ENCODE measurements at regions not wholly inside any gene's neighbourhood (a gene's known extent, or its start where the extent isn't known, plus 50 kb on each side); places are given as distances from the start of the nearest gene placed in this dataset.

GRCh38 chr9:109830545-109830944 is 50.5 kb downstream of the PALM2AKAP2 start:
- no peak overlapping the region for H3K4me3 ChIP-seq
- H3K9me3 ChIP-seq, result no peaks in the 10 kb centered on the region
- no peak overlapping the region for H3K27ac ChIP-seq
- H3K36me3 ChIP-seq, result no peaks in the 10 kb centered on the region
- no peak for DNase-seq
- ATAC-seq, result no peak
- H3K27me3 ChIP-seq, result no peaks in the 10 kb centered on the region
- TF ChIP-seq CTCF (IDR thresholded peaks at IDR 0.05), result no peak
- H3K4me1 ChIP-seq, result no peaks in the 10 kb centered on the region
- intact Hi-C loops (cut with DNase I), result no loop called here

DNA sequence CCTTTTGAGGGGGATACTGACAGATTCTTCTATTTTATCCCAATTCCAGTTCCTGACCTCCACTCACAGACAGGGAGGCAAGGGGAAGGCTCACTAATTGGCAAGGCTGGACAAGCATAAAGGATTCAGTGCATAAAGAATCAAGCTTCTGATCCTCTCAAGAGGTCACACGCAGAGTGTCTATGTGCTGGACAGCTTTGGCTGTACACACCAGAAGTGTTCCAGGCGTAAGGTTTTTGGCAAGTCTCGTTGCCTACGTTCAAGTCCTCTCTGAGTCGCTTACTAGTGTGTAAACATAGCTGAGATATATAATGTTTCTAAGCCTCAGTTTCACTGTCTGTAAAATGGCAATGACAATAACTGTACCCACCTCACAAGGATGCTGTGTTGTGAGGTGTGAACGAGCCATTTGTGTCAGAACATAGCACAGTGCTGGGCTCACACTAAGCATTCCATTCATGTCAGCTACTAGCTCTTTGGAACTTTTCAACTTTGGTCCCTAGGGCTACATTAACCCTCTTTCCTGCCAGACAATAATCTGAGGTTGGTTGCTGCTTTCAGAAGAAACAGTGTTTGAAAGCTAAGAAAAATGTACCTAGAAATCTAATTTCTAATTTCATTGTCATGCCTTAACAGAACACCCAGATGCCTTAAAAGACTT is 52.1 kb downstream of the PALM2AKAP2 start:
- no peaks in the 10 kb centered on the region for H3K9me3 ChIP-seq
- TF ChIP-seq CTCF (IDR thresholded peaks at IDR 0.05), result no peak
- intact Hi-C loops (cut with DNase I), result no loop called here
- no peak overlapping the region for H3K4me3 ChIP-seq
- H3K27ac ChIP-seq, result no peak overlapping the region
- DNase-seq (no peak), ATAC-seq (no peak)
- H3K36me3 ChIP-seq, result no peaks in the 10 kb centered on the region
- H3K4me1 ChIP-seq, result no peaks in the 10 kb centered on the region
- H3K27me3 ChIP-seq, result no peaks in the 10 kb centered on the region

DNA sequence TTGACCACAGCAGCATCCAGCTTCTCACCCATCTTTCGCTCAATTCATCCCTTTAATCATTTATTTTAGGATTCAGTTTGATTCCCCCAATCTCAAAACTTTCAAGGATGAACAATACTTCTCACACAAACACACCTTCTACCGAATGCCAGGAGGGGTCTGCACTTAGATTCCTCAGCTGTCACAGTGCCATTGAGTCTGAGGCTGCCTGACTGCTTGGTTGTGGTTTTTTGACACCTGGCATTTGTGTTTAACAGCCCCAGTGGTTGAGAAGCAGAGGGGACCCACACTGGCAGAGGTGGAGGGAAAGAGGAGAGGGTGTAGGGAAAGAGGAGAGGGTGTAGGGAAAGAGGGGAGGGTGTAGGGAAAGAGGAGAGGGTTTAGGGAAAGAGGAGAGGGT is 54.9 kb downstream of the PALM2AKAP2 start:
- no peak for TF ChIP-seq CTCF (IDR thresholded peaks at IDR 0.05)
- no peak overlapping the region for H3K4me3 ChIP-seq
- no peaks in the 10 kb centered on the region for H3K27me3 ChIP-seq
- H3K36me3 ChIP-seq, result no peaks in the 10 kb centered on the region
- ATAC-seq (no peak), DNase-seq (no peak)
- no peaks in the 10 kb centered on the region for H3K4me1 ChIP-seq
- no peaks in the 10 kb centered on the region for H3K9me3 ChIP-seq
- intact Hi-C loops (cut with DNase I), result no loop called here
- no peak overlapping the region for H3K27ac ChIP-seq

DNA sequence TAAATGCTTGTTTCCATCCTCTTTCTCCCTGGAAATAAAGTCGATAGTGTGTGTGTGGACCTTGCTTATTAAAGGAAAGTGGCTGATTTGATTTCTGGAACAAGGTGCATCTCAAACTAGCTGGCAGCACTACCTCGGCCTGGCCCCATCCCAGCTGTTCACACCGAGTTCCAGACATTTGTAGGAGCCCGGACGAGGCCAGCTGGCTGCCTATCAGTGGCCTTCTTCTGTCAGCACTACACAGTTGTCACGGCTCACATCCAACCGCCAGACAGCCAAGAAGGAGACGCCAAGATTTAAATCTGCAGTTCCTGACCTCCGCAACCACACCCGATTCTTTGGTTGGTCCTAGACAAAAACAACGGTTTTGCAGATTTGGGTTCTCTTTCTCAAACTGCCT is 63.6 kb downstream of the PALM2AKAP2 start:
- H3K36me3 ChIP-seq, result no peaks in the 10 kb centered on the region
- intact Hi-C loops (cut with DNase I), result no loop called here
- ATAC-seq (peak; percentile 47), DNase-seq (no peak)
- H3K4me1 ChIP-seq, result no peaks in the 10 kb centered on the region
- no peaks in the 10 kb centered on the region for H3K9me3 ChIP-seq
- H3K27ac ChIP-seq, result no peak overlapping the region
- no peak overlapping the region for H3K4me3 ChIP-seq
- no peaks in the 10 kb centered on the region for H3K27me3 ChIP-seq
- TF ChIP-seq CTCF (IDR thresholded peaks at IDR 0.05), result no peak

DNA sequence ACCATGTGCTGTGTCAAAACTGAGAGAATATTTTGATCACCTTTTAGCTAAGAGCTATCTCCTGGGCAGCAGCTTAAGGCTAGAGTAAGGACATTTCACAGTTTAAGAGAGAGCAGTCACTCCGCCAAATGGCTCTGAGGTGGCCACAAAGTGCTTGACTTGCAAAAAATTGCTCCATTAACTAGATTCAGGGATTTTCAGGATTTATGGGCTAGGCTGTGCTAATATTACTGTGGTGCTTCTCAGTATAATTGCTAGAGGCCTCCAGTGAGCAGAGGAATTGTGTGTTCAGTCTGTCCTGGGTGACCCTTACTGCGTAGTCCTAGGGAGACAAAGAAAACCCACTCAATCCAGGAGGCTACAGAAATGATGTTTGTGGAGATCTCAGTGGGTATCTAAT is 65.2 kb downstream of the PALM2AKAP2 start:
- Histone ChIP-seq H3K36me3 (no peaks in the 10 kb centered on the region), H3K4me1 (no peaks in the 10 kb centered on the region), H3K9me3 (no peaks in the 10 kb centered on the region), H3K27ac (no peak overlapping the region), H3K4me3 (no peak overlapping the region), H3K27me3 (no peaks in the 10 kb centered on the region)
- intact Hi-C loops (cut with DNase I), result no loop called here
- ATAC-seq (no peak), DNase-seq (no peak)
- TF ChIP-seq CTCF (IDR thresholded peaks at IDR 0.05), result no peak

DNA sequence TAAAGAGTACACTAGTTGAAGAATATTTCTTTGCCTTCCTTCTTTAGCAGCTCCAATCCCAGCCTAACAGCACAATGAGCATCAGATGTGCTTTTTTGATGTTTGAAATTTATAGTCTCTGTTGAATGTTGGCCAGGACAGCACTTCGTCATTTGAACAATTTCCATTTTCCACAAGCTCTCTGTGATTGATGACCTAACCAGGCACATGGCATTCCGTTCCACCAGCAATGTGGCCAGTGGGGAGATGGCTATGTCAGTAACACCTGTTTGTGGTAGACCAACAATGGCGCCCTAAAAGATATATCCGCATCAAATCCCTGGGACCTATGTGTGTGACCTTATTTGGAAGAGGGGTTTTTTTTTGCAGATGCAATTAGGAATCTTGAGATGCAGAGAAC is 66.8 kb downstream of the PALM2AKAP2 start:
- no peak for TF ChIP-seq CTCF (IDR thresholded peaks at IDR 0.05)
- Histone ChIP-seq H3K4me1 (no peaks in the 10 kb centered on the region), H3K9me3 (no peaks in the 10 kb centered on the region), H3K27ac (no peak overlapping the region), H3K27me3 (no peaks in the 10 kb centered on the region), H3K36me3 (no peaks in the 10 kb centered on the region), H3K4me3 (no peak overlapping the region)
- ATAC-seq, result no peak
- intact Hi-C loops (cut with DNase I), result no loop called here
- no peak for DNase-seq
